ENCODE measurements at regions not wholly inside any gene's neighbourhood (a gene's known extent, or its start where the extent isn't known, plus 50 kb on each side); places are given as distances from the start of the nearest gene placed in this dataset.

- TF ChIP-seq CTCF (IDR thresholded peaks at IDR 0.05) (no peak), POLR2A (IDR thresholded peaks at IDR 0.05) (no peak)
These were observed 297.7 kb upstream of the VCX3A start for GRCh38 chrX:6832619-6833018.

Data from Peyer's patch (tissue), 4 donors.